Progenitor cell of endocrine pancreas (in vitro differentiated cells): ENCODE measurements at regions not wholly inside any gene's neighbourhood (a gene's known extent, or its start where the extent isn't known, plus 50 kb on each side); places are given as distances from the start of the nearest gene placed in this dataset.

ENCODE experiments used
- DNase-seq: peaks from one replicate; pipeline ENCODE4 v3.0.0; 2021; ENCODE audit warnings: low spot score; ENCODE audit not compliant: unreplicated experiment
- H3K27ac Mint-ChIP-seq: 2 replicates; pipeline ENCODE4 v1.8.0; 2021; ENCODE audit warnings: mild to moderate bottlenecking, moderate library complexity, mixed read lengths
- H3K27me3 Mint-ChIP-seq: 2 replicates; pipeline ENCODE4 v1.8.0; 2021; ENCODE audit warnings: mixed read lengths
- H3K36me3 Mint-ChIP-seq: 2 replicates; pipeline ENCODE4 v1.8.0; 2022; ENCODE audit warnings: mixed read lengths; ENCODE audit not compliant: insufficient read depth
- H3K4me1 Mint-ChIP-seq: 2 replicates; pipeline ENCODE4 v1.8.0; 2021; ENCODE audit warnings: low read depth, mixed read lengths
- H3K4me3 Mint-ChIP-seq: 2 replicates; pipeline ENCODE4 v1.8.0; 2021; ENCODE audit warnings: low read depth, mild to moderate bottlenecking, moderate library complexity, mixed read lengths
- H3K9me3 Mint-ChIP-seq: 2 replicates; pipeline ENCODE4 v1.8.0; 2021; ENCODE audit warnings: low read depth, mixed read lengths
- TF ChIP-seq, protein P1 (sequence below): fragments of 200-600 bp; sonication (generic); IDR thresholded peaks from one replicate; pipeline ENCODE4 v1.5.0; 2021; ENCODE audit warnings: antibody characterized with exemption, mild to moderate bottlenecking; ENCODE audit not compliant: unreplicated experiment

DNA sequence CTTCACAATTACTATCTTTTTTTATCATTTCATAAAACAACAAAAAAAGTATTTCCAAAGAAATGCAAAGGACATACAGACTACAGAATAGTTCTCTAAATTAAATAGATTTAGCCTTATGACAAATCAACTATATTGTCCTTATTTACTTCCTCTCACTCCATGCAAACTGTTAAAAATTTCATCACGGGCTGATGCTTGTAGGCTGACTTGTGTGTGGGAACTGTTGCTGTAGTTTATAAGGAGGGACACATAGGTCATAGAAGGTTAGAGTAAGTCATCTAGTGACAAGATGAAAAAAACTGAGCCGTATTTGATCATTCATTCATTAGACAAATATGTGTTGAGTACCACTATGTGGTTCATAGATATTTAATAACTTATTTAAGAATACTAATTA is 232.5 kb upstream of the TBL1XR1 start:
- no peak overlapping the region for H3K27ac Mint-ChIP-seq

DNA sequence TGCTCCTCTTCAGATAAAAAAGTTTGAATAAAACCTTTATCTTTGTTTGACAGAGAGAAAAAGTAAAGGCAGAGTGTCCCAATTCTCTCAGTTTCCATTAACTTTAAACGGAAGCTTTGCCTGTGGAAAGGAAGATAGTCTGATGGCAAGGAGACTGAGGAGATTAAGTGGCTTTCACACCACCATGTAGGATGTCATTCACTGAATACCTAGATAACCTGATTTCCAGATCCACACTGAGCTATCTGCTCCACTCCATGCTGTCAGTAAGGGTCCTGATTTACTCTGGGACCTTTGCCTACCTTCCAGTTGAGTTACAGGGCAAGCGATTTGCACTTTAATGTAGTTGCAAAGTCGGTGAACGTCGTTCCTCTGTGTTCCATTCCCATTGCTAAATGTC is 233.4 kb upstream of the TBL1XR1 start:
- Mint-ChIP-seq H3K36me3 (no peaks in the 10 kb centered on the region), H3K4me3 (no peak overlapping the region), H3K4me1 (peaks cover 30% of the 10 kb centered on the region), H3K27ac (no peak overlapping the region), H3K9me3 (no peaks in the 10 kb centered on the region), H3K27me3 (no peaks in the 10 kb centered on the region)
- TF ChIP-seq, protein P1, sequence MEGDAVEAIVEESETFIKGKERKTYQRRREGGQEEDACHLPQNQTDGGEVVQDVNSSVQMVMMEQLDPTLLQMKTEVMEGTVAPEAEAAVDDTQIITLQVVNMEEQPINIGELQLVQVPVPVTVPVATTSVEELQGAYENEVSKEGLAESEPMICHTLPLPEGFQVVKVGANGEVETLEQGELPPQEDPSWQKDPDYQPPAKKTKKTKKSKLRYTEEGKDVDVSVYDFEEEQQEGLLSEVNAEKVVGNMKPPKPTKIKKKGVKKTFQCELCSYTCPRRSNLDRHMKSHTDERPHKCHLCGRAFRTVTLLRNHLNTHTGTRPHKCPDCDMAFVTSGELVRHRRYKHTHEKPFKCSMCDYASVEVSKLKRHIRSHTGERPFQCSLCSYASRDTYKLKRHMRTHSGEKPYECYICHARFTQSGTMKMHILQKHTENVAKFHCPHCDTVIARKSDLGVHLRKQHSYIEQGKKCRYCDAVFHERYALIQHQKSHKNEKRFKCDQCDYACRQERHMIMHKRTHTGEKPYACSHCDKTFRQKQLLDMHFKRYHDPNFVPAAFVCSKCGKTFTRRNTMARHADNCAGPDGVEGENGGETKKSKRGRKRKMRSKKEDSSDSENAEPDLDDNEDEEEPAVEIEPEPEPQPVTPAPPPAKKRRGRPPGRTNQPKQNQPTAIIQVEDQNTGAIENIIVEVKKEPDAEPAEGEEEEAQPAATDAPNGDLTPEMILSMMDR: no peak
- no peak for DNase-seq

More for the DNA sequence above, 232.5 kb upstream of the TBL1XR1 start:
- H3K4me1 Mint-ChIP-seq: peaks cover 30% of the 10 kb centered on the region
- H3K9me3 Mint-ChIP-seq: no peaks in the 10 kb centered on the region
- no peaks in the 10 kb centered on the region for H3K27me3 Mint-ChIP-seq
- no peaks in the 10 kb centered on the region for H3K36me3 Mint-ChIP-seq
- TF ChIP-seq, protein P1: no peak
- no peak overlapping the region for H3K4me3 Mint-ChIP-seq
- no peak for DNase-seq

DNA sequence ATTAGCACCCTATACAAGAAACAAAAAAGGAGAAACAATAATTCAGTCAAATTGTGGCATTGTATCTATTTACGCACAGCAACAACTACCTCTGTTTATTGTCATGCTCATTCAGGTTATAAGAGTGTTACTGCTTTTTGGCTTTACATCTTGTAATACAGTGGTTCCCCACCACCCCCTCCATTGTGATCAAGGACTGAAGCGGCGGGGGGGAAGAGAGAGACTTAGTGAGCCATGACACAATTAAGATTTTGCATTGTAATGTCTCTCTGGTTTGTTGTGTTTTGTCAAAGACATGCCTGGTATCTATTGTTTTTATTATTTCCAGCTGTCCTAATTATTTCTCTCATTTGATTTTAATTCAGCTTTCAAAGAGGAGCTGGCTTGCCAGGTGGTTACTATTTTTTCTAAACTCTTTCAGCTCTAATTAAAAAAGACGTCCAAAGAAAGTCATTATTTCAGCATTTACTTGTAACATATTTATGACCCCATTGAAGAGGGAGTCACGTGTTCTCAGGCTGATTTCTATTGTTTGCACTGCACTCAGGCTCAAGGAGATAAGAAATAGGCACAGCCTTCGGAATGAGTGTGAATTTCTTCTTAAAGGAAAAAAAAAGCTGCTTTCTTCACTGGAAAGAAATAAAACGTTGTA is 234.4 kb upstream of the TBL1XR1 start:
- no peaks in the 10 kb centered on the region for H3K27me3 Mint-ChIP-seq
- H3K27ac Mint-ChIP-seq: peak overlapping the region; percentile 71
- no peaks in the 10 kb centered on the region for H3K36me3 Mint-ChIP-seq
- DNase-seq: no peak
- H3K9me3 Mint-ChIP-seq: no peaks in the 10 kb centered on the region
- no peak overlapping the region for H3K4me3 Mint-ChIP-seq
- H3K4me1 Mint-ChIP-seq: peaks cover 30% of the 10 kb centered on the region
- TF ChIP-seq, protein P1: no peak

DNA sequence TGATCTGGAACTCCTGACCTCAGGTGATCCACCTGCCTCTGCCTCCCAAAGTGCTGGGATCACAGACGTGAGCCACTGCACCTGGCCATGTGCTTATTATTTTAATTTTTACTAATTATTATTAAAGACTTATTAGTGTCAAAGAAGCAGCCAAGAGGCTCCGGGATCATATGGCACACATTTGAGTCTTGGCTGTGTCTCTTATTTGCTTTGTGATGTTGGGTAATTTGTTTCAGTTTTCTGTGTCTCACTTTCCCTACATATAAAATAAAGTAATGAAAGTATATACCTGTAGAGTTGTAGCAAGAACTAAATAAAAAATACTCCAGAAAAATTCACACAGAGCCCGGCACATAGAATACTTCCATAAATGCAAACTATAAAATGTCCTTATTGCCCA is 238.0 kb upstream of the TBL1XR1 start:
- TF ChIP-seq, protein P1: no peak
- Mint-ChIP-seq H3K27ac (no peak overlapping the region), H3K36me3 (no peaks in the 10 kb centered on the region), H3K4me3 (no peak overlapping the region), H3K9me3 (no peaks in the 10 kb centered on the region), H3K27me3 (no peaks in the 10 kb centered on the region), H3K4me1 (peaks cover 21% of the 10 kb centered on the region)
- no peak for DNase-seq

DNA sequence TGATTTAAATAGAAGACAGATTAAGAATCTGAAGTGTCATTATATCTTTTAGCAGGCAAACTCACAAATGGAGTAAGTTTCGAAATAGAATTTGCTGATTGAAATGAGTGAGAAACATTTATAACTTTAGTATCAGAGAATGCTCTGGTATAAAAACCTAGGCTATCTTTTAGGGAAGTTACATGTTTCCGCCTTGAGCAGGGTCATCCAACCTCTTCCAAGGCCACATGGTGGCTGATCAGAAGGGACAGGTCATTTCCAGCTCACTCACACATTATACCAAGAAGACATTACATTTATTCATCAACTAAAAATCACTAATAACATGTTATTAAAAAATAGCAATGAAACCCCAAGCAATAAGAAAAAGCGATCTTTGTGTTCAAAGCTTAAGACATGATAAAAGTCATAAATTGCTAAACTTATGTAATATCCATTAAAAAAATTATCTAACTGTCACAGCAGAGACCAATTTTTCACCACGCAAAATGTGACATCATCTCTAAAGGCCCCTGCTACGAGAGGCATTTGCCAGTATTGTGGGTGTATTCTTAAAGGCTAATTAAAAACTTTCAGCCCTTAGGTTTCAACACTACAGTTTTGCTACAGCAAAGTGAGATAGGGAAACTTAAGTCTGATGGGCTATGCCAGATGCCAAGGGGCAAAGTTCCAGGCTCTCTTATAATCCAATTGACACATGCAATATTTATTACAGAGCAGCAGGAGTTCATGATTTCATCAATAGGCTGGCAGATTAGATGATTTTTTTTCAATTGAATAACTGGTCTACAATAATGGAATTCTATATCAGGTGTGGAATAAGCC is 240.4 kb upstream of the TBL1XR1 start:
- TF ChIP-seq, protein P1: no peak
- Mint-ChIP-seq H3K27ac (no peak overlapping the region), H3K4me3 (no peak overlapping the region), H3K36me3 (no peaks in the 10 kb centered on the region), H3K4me1 (no peaks in the 10 kb centered on the region), H3K27me3 (no peaks in the 10 kb centered on the region), H3K9me3 (no peaks in the 10 kb centered on the region)
- no peak for DNase-seq
